Mesodermal cell (in vitro differentiated cells): ENCODE measurements at regions not wholly inside any gene's neighbourhood (a gene's known extent, or its start where the extent isn't known, plus 50 kb on each side); places are given as distances from the start of the nearest gene placed in this dataset.

Experiments used
- H3K27ac ChIP-seq: 2 replicates; pipeline ENCODE4 v1.7.0; 2013; ENCODE audit warnings: mild to moderate bottlenecking, low read depth, low read length, moderate library complexity; ENCODE audit not compliant: severe bottlenecking
- H3K36me3 ChIP-seq: 2 replicates; pipeline ENCODE4 v1.7.1; 2013; ENCODE audit warnings: mild to moderate bottlenecking, low read length, moderate library complexity; ENCODE audit not compliant: control insufficient read depth, insufficient read depth
- H3K4me1 ChIP-seq: one replicate; pipeline ENCODE4 v1.7.1; 2013; ENCODE audit warnings: mild to moderate bottlenecking, low read length; ENCODE audit not compliant: insufficient read depth, control insufficient read depth, poor library complexity, severe bottlenecking
- H3K4me3 ChIP-seq: 2 replicates; pipeline ENCODE4 v1.7.0; 2013; ENCODE audit warnings: low read length, control low read depth, mild to moderate bottlenecking; ENCODE audit not compliant: insufficient read depth, poor library complexity, severe bottlenecking; ENCODE audit errors: extremely low read depth
- H3K9me3 ChIP-seq: 2 replicates; pipeline ENCODE4 v1.7.1; 2013; ENCODE audit warnings: mild to moderate bottlenecking, low read length, moderate library complexity; ENCODE audit not compliant: control insufficient read depth
- WGBS, 2 experiments: methylation state at CpG; one replicate each; pipeline ENCODE4 v1.1.5; 2013; ENCODE audit warnings: missing lambda C conversion rate in 2 of 2; ENCODE audit not compliant: insufficient coverage in 2 of 2; 5-methylcytosine and 5-hydroxymethylcytosine counted together

- Histone ChIP-seq H3K9me3 (peaks cover 14% of the 10 kb centered on the region), H3K4me1 (peaks cover 16% of the 10 kb centered on the region), H3K27ac (peak overlapping the region; percentile 84), H3K4me3 (no peak overlapping the region), H3K36me3 (no peaks in the 10 kb centered on the region)
- 67 to 69% methylated on average over 1 to 2 of the region's 4 CpGs for WGBS, 2 experiments
Observed at GRCh38 chr2:237171881-237172280, 86.2 kb downstream of the COPS8 start.

GRCh38 chr2:237177052-237177451, 91.4 kb downstream of the COPS8 start:
- Histone ChIP-seq H3K36me3 (no peaks in the 10 kb centered on the region), H3K4me3 (no peak overlapping the region), H3K27ac (no peak overlapping the region), H3K9me3 (peaks cover 6% of the 10 kb centered on the region), H3K4me1 (peaks cover 34% of the 10 kb centered on the region)
- 100% methylated on average over 1 of the region's 1 CpG; no CpG with 5 or more reads in 1 of the 2 experiments for WGBS, 2 experiments

- Histone ChIP-seq H3K4me1 (peaks cover 39% of the 10 kb centered on the region), H3K36me3 (no peaks in the 10 kb centered on the region), H3K27ac (peak overlapping the region; percentile 75), H3K4me3 (no peak overlapping the region), H3K9me3 (peaks cover 6% of the 10 kb centered on the region)
- 100% methylated on average over 2 of the region's 2 CpGs for WGBS, 2 experiments
Observed at GRCh38 chr2:237177986-237178385, 92.3 kb downstream of the COPS8 start.

- Histone ChIP-seq H3K4me3 (no peak overlapping the region), H3K36me3 (no peaks in the 10 kb centered on the region), H3K4me1 (peaks cover 39% of the 10 kb centered on the region), H3K27ac (peak overlapping the region; percentile 75), H3K9me3 (peaks cover 6% of the 10 kb centered on the region)
- WGBS, 2 experiments, result 85 to 93% methylated on average over 2 of the region's 6 CpGs
Observed at GRCh38 chr2:237178396-237178795, 92.7 kb downstream of the COPS8 start.

GRCh38 chr2:237179161-237179560, 93.5 kb downstream of the COPS8 start:
- 71 to 83% methylated on average over 1 of the region's 5 CpGs for WGBS, 2 experiments
- no peaks in the 10 kb centered on the region for H3K36me3 ChIP-seq
- peaks cover 43% of the 10 kb centered on the region for H3K4me1 ChIP-seq
- no peak overlapping the region for H3K4me3 ChIP-seq
- no peaks in the 10 kb centered on the region for H3K9me3 ChIP-seq
- peak overlapping the region; percentile 75 for H3K27ac ChIP-seq

GRCh38 chr2:237180187-237180586, 94.5 kb downstream of the COPS8 start:
- Histone ChIP-seq H3K9me3 (no peaks in the 10 kb centered on the region), H3K4me3 (no peak overlapping the region), H3K4me1 (peaks cover 48% of the 10 kb centered on the region), H3K27ac (no peak overlapping the region), H3K36me3 (no peaks in the 10 kb centered on the region)
- WGBS, 2 experiments, result 91 to 100% methylated on average over 1 to 4 of the region's 5 CpGs

- H3K27ac ChIP-seq, result no peak overlapping the region
- H3K4me3 ChIP-seq, result no peak overlapping the region
- WGBS, 2 experiments, result 95 to 96% methylated on average over 2 of the region's 2 CpGs
- H3K4me1 ChIP-seq, result peaks cover 48% of the 10 kb centered on the region
- H3K9me3 ChIP-seq, result no peaks in the 10 kb centered on the region
- H3K36me3 ChIP-seq, result no peaks in the 10 kb centered on the region
Observed at GRCh38 chr2:237180987-237181386, 95.3 kb downstream of the COPS8 start.

GRCh38 chr2:237181844-237182243, 96.2 kb downstream of the COPS8 start:
- peak overlapping the region; percentile 46 for H3K27ac ChIP-seq
- 47 to 73% methylated on average over 3 of the region's 4 CpGs for WGBS, 2 experiments
- peaks cover 47% of the 10 kb centered on the region for H3K4me1 ChIP-seq
- H3K36me3 ChIP-seq, result no peaks in the 10 kb centered on the region
- H3K4me3 ChIP-seq, result no peak overlapping the region
- H3K9me3 ChIP-seq, result no peaks in the 10 kb centered on the region

- 95 to 96% methylated on average over 11 to 15 of the region's 15 CpGs for WGBS, 2 experiments
- Histone ChIP-seq H3K4me1 (peaks cover 40% of the 10 kb centered on the region), H3K36me3 (no peaks in the 10 kb centered on the region), H3K4me3 (no peak overlapping the region), H3K9me3 (no peaks in the 10 kb centered on the region), H3K27ac (no peak overlapping the region)
Observed at GRCh38 chr2:237182422-237183123, 96.9 kb downstream of the COPS8 start.

GRCh38 chr2:237184192-237184918, 98.7 kb downstream of the COPS8 start:
- H3K4me1 ChIP-seq, result peaks cover 27% of the 10 kb centered on the region
- 94 to 96% methylated on average over 5 to 6 of the region's 14 CpGs for WGBS, 2 experiments
- no peaks in the 10 kb centered on the region for H3K36me3 ChIP-seq
- no peaks in the 10 kb centered on the region for H3K9me3 ChIP-seq
- H3K4me3 ChIP-seq, result no peak overlapping the region
- no peak overlapping the region for H3K27ac ChIP-seq
